ENCODE measurements at regions not wholly inside any gene's neighbourhood (a gene's known extent, or its start where the extent isn't known, plus 50 kb on each side); places are given as distances from the start of the nearest gene placed in this dataset.

DNA sequence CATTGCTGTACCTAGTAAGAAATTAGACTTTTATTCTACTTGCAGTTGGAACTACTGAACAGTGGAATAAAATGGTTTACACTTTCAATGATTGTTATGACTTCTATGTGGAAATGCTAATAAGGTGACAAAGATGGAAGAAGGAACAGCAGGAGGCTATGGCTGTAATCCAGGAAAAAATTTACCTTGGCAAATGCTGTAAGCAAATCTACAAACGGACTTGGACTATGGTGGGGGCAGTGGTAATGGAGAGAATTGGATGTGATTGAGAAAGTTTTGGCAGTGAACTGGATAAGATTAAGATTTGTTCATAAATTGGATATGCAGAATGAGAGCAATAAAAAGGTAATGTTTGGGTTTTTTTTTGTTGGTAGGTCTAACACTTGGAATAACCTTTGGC is 111.0 kb upstream of the ERBB4 start:
- BruUV-seq (replicated peaks) = no TSS peak

DNA sequence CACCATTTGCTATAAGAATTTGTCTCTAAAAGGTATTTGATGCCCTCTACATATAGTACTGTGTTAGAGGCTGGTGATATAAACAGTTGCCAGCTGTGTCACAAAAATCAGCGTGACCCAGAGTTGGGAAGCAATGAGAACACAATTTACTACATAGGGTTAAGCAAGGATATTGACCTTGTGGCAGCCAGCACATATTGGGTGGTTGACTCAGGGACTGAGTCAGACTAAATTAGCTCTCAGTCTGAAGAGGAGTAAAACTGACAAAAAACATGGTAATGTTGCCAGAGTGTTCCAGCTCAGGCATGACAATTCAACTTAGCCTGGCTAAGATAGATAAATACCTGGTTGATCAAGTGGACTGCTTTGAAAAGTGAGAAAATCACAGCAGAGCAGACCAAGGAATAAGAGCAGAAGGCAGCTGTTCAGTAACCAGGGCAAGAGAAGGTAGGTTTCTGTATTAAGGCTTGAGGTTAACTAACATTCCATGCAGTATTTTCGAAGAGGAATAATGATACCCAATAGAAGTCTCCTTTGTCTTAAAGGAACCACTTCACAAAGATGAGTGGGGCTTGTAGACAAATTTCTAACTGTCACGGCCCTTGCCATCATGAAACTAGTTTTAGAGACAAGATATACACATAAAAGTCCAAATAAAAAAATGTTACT is 108.2 kb upstream of the ERBB4 start:
- no peaks in the 10 kb centered on the region for H3K4me1 ChIP-seq (ENCODE audit: insufficient read depth, low read length, poor library complexity, severe bottlenecking)
- H3K36me3 ChIP-seq (ENCODE audit: insufficient read depth, low read length) = no peaks in the 10 kb centered on the region
- H2AFZ ChIP-seq (ENCODE audit: low read length) = no peak overlapping the region
- H3K79me2 ChIP-seq (ENCODE audit: insufficient read depth, low read depth, low read length) = no peaks in the 10 kb centered on the region
- DNase-seq (ENCODE audit: low spot score) = no peak
- BruUV-seq (replicated peaks) = no TSS peak
- no peaks in the 10 kb centered on the region for H4K20me1 ChIP-seq (ENCODE audit: insufficient read depth, low read length)
- no peak for TF ChIP-seq EZH2phosphoT487 (IDR thresholded peaks at IDR 0.05; ENCODE audit: borderline replicate concordance, low read depth, low read length)
- TF ChIP-seq, protein P1, sequence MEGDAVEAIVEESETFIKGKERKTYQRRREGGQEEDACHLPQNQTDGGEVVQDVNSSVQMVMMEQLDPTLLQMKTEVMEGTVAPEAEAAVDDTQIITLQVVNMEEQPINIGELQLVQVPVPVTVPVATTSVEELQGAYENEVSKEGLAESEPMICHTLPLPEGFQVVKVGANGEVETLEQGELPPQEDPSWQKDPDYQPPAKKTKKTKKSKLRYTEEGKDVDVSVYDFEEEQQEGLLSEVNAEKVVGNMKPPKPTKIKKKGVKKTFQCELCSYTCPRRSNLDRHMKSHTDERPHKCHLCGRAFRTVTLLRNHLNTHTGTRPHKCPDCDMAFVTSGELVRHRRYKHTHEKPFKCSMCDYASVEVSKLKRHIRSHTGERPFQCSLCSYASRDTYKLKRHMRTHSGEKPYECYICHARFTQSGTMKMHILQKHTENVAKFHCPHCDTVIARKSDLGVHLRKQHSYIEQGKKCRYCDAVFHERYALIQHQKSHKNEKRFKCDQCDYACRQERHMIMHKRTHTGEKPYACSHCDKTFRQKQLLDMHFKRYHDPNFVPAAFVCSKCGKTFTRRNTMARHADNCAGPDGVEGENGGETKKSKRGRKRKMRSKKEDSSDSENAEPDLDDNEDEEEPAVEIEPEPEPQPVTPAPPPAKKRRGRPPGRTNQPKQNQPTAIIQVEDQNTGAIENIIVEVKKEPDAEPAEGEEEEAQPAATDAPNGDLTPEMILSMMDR (conservative IDR thresholded peaks at IDR 0.05; ENCODE audit: low read length) = no peak
- POLR2A ChIA-PET = interaction anchor here (0.7 kb wide), 1 partner anchor 108 kb away, joined by 4 read pairs; the partner anchor contains the start of gene ERBB4
- CTCF ChIA-PET (ENCODE audit: unreplicated experiment) = no interaction called here
- H3K9me2 ChIP-seq (ENCODE audit: insufficient read depth, low read length) = no peaks in the 10 kb centered on the region
- H3K9me3 ChIP-seq (ENCODE audit: low read length) = no peaks in the 10 kb centered on the region
- intact Hi-C loops (cut with micrococcal nuclease; ENCODE audit: unreplicated experiment) = no loop called here
- no peak overlapping the region for H3K4me2 ChIP-seq (ENCODE audit: low read length)
- no peak overlapping the region for H3K27ac ChIP-seq (ENCODE audit: low read depth, low read length, poor library complexity, severe bottlenecking)
- no peak overlapping the region for H3K4me3 ChIP-seq (ENCODE audit: low read depth, low read length, poor library complexity, severe bottlenecking)

More for the DNA sequence above, 111.0 kb upstream of the ERBB4 start:
- Histone ChIP-seq H3K9me2 (ENCODE audit: insufficient read depth, low read length) (no peaks in the 10 kb centered on the region), H3K4me1 (ENCODE audit: insufficient read depth, low read length, poor library complexity, severe bottlenecking) (no peaks in the 10 kb centered on the region), H3K9me3 (ENCODE audit: low read length) (no peaks in the 10 kb centered on the region), H3K4me2 (ENCODE audit: low read length) (no peak overlapping the region), H3K36me3 (ENCODE audit: insufficient read depth, low read length) (no peaks in the 10 kb centered on the region), H2AFZ (ENCODE audit: low read length) (no peak overlapping the region), H3K79me2 (ENCODE audit: insufficient read depth, low read depth, low read length) (no peaks in the 10 kb centered on the region), H3K4me3 (ENCODE audit: low read depth, low read length, poor library complexity, severe bottlenecking) (no peak overlapping the region), H4K20me1 (ENCODE audit: insufficient read depth, low read length) (no peaks in the 10 kb centered on the region), H3K27ac (ENCODE audit: low read depth, low read length, poor library complexity, severe bottlenecking) (no peak overlapping the region)
- ChIA-PET CTCF (ENCODE audit: unreplicated experiment) (no interaction called here), POLR2A (no interaction called here)
- TF ChIP-seq, protein P1 (conservative IDR thresholded peaks at IDR 0.05; ENCODE audit: low read length) = no peak
- intact Hi-C loops (cut with micrococcal nuclease; ENCODE audit: unreplicated experiment) = no loop called here
- DNase-seq (ENCODE audit: low spot score) = no peak

DNA sequence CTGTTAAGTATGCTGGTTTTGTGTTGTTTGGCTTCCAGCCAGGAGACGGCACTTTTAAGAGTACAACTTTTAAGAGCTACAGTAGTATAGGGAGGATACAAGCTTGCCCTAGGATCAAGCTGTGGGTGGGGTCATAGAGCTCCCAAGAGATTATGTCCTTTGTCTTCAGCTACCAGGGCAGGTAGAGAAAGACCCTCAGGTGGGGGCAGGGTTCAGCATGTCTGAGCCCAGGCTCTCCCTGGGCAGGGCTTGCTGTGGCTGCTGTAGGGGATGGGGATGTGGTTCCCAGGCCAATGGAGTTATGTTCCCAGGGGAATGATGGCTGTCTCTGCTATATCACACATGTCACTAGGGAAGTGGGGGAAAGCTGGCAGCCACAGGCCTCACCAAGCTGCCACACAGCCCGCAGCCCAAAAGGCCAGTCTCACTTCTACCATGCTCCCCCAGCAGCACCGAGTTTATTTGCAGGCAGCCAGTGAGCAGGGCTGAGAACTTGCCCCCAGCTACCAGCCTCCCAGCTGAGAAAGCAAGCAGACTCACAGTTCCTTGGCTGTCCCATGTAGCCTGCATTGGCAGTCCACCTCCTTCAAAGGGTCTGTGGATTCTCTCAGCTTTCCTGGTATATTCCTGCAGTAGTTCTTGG is 105.7 kb upstream of the ERBB4 start:
- BruUV-seq (replicated peaks) = no TSS peak

More for the DNA sequence above, 105.7 kb upstream of the ERBB4 start:
- Histone ChIP-seq H4K20me1 (ENCODE audit: insufficient read depth, low read length) (no peaks in the 10 kb centered on the region), H3K79me2 (ENCODE audit: insufficient read depth, low read depth, low read length) (no peaks in the 10 kb centered on the region), H3K4me2 (ENCODE audit: low read length) (no peak overlapping the region), H3K9me3 (ENCODE audit: low read length) (no peaks in the 10 kb centered on the region), H3K27ac (ENCODE audit: low read depth, low read length, poor library complexity, severe bottlenecking) (no peak overlapping the region), H3K9me2 (ENCODE audit: insufficient read depth, low read length) (no peaks in the 10 kb centered on the region), H3K36me3 (ENCODE audit: insufficient read depth, low read length) (no peaks in the 10 kb centered on the region), H2AFZ (ENCODE audit: low read length) (no peak overlapping the region), H3K4me3 (ENCODE audit: low read depth, low read length, poor library complexity, severe bottlenecking) (no peak overlapping the region), H3K4me1 (ENCODE audit: insufficient read depth, low read length, poor library complexity, severe bottlenecking) (no peaks in the 10 kb centered on the region)
- intact Hi-C loops (cut with micrococcal nuclease; ENCODE audit: unreplicated experiment) = no loop called here
- ChIA-PET POLR2A (interaction anchor here (0.6 kb wide), 1 partner anchor 725 kb away, joined by 3 read pairs; no protein-coding TSS in a partner anchor), CTCF (ENCODE audit: unreplicated experiment) (no interaction called here)
- TF ChIP-seq, protein P1 (conservative IDR thresholded peaks at IDR 0.05; ENCODE audit: low read length) = no peak
- TF ChIP-seq EZH2phosphoT487 (IDR thresholded peaks at IDR 0.05; ENCODE audit: borderline replicate concordance, low read depth, low read length) = no peak
- DNase-seq (ENCODE audit: low spot score) = no peak
